Sigmoid colon (tissue), 4 donors: ENCODE measurements at regions not wholly inside any gene's neighbourhood (a gene's known extent, or its start where the extent isn't known, plus 50 kb on each side); places are given as distances from the start of the nearest gene placed in this dataset.

Source experiments
- EP300 ChIP-seq, 4 donors: sonication (generic); formaldehyde crosslinking; IDR thresholded peaks; one replicate each; pipeline ENCODE4 v1.6.1; 2017; ENCODE audit warnings: antibody characterized with exemption in 4 of 4
- POLR2AphosphoS5 ChIP-seq, 4 donors: sonication (generic); formaldehyde crosslinking; IDR thresholded peaks; one replicate each; pipeline ENCODE4 v1.6.1; 2017; ENCODE audit warnings: antibody characterized with exemption in 4 of 4
- TF ChIP-seq, protein P1 (sequence below), 4 experiments: fragments of 450-650 bp in 3 of 4; fragments of 200-600 bp in 1 of 4; IDR thresholded peaks; one replicate each; pipeline ENCODE4 v1.5.1; 2016 to 2019; ENCODE audit warnings: antibody characterized with exemption in 4 of 4, mild to moderate bottlenecking in 3 of 4, moderate library complexity in 2 of 4

DNA sequence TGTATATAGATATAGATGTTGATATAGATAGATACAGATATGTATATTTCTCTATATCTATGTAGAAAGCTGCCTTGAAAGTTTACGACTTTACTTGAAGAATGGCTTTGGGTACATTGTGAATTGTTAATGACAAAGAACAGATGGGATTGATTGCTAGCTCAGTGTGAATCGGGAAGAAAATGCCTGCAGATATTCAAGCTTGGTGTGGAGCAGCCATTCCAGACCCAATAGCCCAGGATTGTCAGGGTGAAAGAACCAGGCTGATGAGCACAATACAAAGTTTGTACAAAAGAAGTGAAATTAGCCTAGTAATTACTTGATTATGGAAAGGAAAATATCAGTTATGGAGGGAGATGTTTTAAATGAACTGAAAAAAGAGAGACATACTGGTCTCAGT lies 946.2 kb downstream of the STPG2 start:
- TF ChIP-seq, protein P1, sequence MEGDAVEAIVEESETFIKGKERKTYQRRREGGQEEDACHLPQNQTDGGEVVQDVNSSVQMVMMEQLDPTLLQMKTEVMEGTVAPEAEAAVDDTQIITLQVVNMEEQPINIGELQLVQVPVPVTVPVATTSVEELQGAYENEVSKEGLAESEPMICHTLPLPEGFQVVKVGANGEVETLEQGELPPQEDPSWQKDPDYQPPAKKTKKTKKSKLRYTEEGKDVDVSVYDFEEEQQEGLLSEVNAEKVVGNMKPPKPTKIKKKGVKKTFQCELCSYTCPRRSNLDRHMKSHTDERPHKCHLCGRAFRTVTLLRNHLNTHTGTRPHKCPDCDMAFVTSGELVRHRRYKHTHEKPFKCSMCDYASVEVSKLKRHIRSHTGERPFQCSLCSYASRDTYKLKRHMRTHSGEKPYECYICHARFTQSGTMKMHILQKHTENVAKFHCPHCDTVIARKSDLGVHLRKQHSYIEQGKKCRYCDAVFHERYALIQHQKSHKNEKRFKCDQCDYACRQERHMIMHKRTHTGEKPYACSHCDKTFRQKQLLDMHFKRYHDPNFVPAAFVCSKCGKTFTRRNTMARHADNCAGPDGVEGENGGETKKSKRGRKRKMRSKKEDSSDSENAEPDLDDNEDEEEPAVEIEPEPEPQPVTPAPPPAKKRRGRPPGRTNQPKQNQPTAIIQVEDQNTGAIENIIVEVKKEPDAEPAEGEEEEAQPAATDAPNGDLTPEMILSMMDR (IDR thresholded peaks at IDR 0.05), result no peak
- TF ChIP-seq POLR2AphosphoS5 (IDR thresholded peaks at IDR 0.05) (no peak), EP300 (IDR thresholded peaks at IDR 0.05) (no peak)
